Middle frontal gyrus (tissue), 1 donor: ENCODE measurements at regions not wholly inside any gene's neighbourhood (a gene's known extent, or its start where the extent isn't known, plus 50 kb on each side); places are given as distances from the start of the nearest gene placed in this dataset.

Experiments
- DNase-seq: peaks from one replicate; pipeline ENCODE4 v3.0.0-alpha.2; 2015; ENCODE audit warnings: low spot score; ENCODE audit errors: extremely low spot score

- DNase-seq: no peak
Measured at GRCh38 chr13:63086286-63086685, 1670.6 kb upstream of the PCDH20 start.

GRCh38 chr13:63085851-63086250 lies 1670.2 kb upstream of the PCDH20 start:
- no peak for DNase-seq

- DNase-seq: no peak
Measured at GRCh38 chr13:63081400-63082014, 1665.9 kb upstream of the PCDH20 start.

GRCh38 chr13:63075126-63075525 lies 1659.5 kb upstream of the PCDH20 start:
- no peak for DNase-seq

GRCh38 chr13:63050287-63050686 lies 1634.6 kb upstream of the PCDH20 start:
- DNase-seq: no peak

GRCh38 chr13:63048653-63049052 lies 1633.0 kb upstream of the PCDH20 start:
- DNase-seq: no peak

- DNase-seq: no peak
Measured at GRCh38 chr13:63044589-63045313, 1629.1 kb upstream of the PCDH20 start.

- no peak for DNase-seq
Measured at GRCh38 chr13:63042686-63043085, 1627.0 kb upstream of the PCDH20 start.

- no peak for DNase-seq
Measured at GRCh38 chr13:63041640-63042414, 1626.2 kb upstream of the PCDH20 start.

GRCh38 chr13:63026285-63026797 lies 1610.7 kb upstream of the PCDH20 start:
- DNase-seq: no peak

- DNase-seq: no peak
Measured at GRCh38 chr13:63025741-63026140, 1610.1 kb upstream of the PCDH20 start.

- no peak for DNase-seq
Measured at GRCh38 chr13:63024458-63024857, 1608.8 kb upstream of the PCDH20 start.

- no peak for DNase-seq
Measured at GRCh38 chr13:63011996-63012395, 1596.3 kb upstream of the PCDH20 start.

GRCh38 chr13:63010072-63010658 lies 1594.5 kb upstream of the PCDH20 start:
- DNase-seq: no peak

GRCh38 chr13:63005625-63006024 lies 1590.0 kb upstream of the PCDH20 start:
- DNase-seq: no peak

GRCh38 chr13:62997696-62998095 lies 1582.0 kb upstream of the PCDH20 start:
- no peak for DNase-seq

- no peak for DNase-seq
Measured at GRCh38 chr13:62997038-62997599, 1581.5 kb upstream of the PCDH20 start.

GRCh38 chr13:62973804-62974203 lies 1558.2 kb upstream of the PCDH20 start:
- DNase-seq: no peak

GRCh38 chr13:62964522-62964921 lies 1548.9 kb upstream of the PCDH20 start:
- DNase-seq: no peak

- no peak for DNase-seq
Measured at GRCh38 chr13:62960723-62961122, 1545.1 kb upstream of the PCDH20 start.

- no peak for DNase-seq
Measured at GRCh38 chr13:62933809-62934208, 1518.2 kb upstream of the PCDH20 start.
